ENCODE measurements at regions not wholly inside any gene's neighbourhood (a gene's known extent, or its start where the extent isn't known, plus 50 kb on each side); places are given as distances from the start of the nearest gene placed in this dataset.

GRCh38 chrX:129145840-129146272, 377.4 kb downstream of the SMARCA1 start:
- Histone ChIP-seq H3K4me1 (no peaks in the 10 kb centered on the region), H3K27me3 (peaks cover 0 to 4% (median 0%) of the 10 kb centered on the region in 9 donors), H3K4me3 (no peak overlapping the region), H3K9me3 (no peaks in the 10 kb centered on the region), H3K36me3 (no peaks in the 10 kb centered on the region), H3K27ac (no peak overlapping the region)
- 55 to 87% (median 70%) methylated on average over 5 of the region's 5 CpGs for WGBS, 4 donors
- intact Hi-C loops (cut with DNase I), result no loop called here
- TF ChIP-seq, protein P1, sequence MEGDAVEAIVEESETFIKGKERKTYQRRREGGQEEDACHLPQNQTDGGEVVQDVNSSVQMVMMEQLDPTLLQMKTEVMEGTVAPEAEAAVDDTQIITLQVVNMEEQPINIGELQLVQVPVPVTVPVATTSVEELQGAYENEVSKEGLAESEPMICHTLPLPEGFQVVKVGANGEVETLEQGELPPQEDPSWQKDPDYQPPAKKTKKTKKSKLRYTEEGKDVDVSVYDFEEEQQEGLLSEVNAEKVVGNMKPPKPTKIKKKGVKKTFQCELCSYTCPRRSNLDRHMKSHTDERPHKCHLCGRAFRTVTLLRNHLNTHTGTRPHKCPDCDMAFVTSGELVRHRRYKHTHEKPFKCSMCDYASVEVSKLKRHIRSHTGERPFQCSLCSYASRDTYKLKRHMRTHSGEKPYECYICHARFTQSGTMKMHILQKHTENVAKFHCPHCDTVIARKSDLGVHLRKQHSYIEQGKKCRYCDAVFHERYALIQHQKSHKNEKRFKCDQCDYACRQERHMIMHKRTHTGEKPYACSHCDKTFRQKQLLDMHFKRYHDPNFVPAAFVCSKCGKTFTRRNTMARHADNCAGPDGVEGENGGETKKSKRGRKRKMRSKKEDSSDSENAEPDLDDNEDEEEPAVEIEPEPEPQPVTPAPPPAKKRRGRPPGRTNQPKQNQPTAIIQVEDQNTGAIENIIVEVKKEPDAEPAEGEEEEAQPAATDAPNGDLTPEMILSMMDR (IDR thresholded peaks at IDR 0.05), result no peak
- TF ChIP-seq POLR2A (IDR thresholded peaks at IDR 0.05), result no peak
- ATAC-seq (no peak), DNase-seq (no peak)

- Histone ChIP-seq H3K27me3 (peaks cover 0 to 4% (median 0%) of the 10 kb centered on the region in 9 donors), H3K4me3 (no peak overlapping the region), H3K27ac (no peak overlapping the region), H3K4me1 (no peaks in the 10 kb centered on the region), H3K9me3 (no peaks in the 10 kb centered on the region), H3K36me3 (no peaks in the 10 kb centered on the region)
- intact Hi-C loops (cut with DNase I), result no loop called here
- 37 to 74% (median 60%) methylated on average over 2 of the region's 2 CpGs for WGBS, 4 donors
- DNase-seq, result no peak
- ATAC-seq, result no peak
- no peak for TF ChIP-seq POLR2A (IDR thresholded peaks at IDR 0.05)
- TF ChIP-seq, protein P1 (IDR thresholded peaks at IDR 0.05), result no peak
These were observed 377.9 kb downstream of the SMARCA1 start for GRCh38 chrX:129145385-129145784.

DNA sequence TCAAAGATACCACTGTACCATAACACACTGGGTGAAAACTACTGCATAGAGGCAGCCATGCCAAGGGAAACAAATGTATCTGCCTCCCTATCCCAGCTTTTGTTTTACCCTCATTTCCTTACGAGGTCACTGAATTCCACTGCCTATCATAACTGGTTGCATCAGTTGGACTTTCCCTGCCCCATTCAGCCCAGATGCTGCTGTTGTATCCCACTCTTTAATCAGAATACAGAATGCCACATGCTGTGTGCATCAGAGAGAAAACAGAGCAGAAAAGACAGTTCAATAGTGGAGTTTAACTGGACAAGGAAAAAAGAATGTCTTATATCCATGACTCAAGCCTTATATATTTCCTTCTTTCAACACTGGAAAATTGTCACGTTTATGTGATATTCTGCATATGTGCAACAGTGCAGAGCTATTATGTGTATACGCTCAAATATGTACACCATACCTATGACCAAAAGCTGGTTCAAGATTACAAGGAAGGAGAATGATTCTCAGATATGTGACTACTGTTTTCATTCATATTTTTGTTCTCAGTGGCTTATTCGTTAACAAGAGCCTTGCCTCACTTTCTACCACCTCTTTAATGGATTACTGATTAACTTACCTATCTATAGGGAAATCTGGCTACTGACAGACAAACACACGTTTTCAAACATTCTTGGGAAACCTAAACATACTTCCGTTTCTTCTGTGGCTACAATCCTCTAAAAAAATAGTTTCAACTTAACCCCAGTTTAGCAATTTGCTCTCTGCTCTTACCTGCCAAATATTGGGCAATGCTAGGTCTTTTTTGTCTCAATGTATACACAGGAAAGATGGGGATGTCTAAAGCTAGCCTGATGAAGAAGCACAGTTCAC, 378.9 kb downstream of the SMARCA1 start:
- H3K27ac ChIP-seq, result no peak overlapping the region
- no peak for ATAC-seq
- H3K4me3 ChIP-seq, result no peak overlapping the region
- intact Hi-C loops (cut with DNase I), result no loop called here
- TF ChIP-seq POLR2A (IDR thresholded peaks at IDR 0.05), result no peak
- TF ChIP-seq, protein P1 (IDR thresholded peaks at IDR 0.05), result no peak
- H3K9me3 ChIP-seq, result no peaks in the 10 kb centered on the region
- WGBS, 4 donors, result 46 to 64% (median 52%) methylated on average over 6 of the region's 6 CpGs
- DNase-seq, result no peak
- peaks cover 0 to 4% (median 0%) of the 10 kb centered on the region in 9 donors for H3K27me3 ChIP-seq
- no peaks in the 10 kb centered on the region for H3K36me3 ChIP-seq
- H3K4me1 ChIP-seq, result no peaks in the 10 kb centered on the region

DNA sequence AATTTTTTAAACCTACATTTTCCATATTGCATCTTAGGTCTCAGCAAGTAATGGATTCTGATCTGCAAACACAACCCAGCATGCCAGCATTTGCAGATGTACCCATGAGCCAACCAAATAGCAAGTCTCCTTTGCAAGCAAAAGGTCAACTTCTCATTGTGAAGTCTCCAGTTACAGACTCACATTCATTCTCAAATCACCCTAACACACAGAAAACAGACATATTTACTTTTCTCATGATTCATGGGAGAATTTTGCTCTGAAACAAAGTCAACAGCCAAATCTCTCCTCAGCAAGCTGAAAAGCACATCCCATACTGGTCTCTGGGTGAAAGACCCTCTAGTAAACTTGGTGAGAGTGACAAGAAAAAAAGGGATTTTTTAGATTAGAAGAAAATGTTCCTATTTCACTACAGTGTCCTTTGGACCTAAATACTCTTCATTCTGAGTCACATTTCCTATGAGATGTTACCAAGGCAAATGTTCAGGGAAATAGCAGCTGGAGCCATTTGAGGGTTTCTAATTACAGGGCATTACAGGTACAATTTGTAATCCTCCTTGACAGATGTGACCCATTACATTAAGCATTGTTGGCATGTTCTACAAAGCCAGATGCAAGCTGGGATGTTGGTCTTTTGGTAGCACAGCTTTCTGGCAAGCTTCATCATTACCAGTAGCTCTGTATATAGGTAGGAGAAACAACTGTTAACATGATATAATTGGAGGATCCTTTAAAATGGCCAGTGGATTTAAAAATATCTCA, 383.3 kb downstream of the SMARCA1 start:
- DNase-seq (no peak), ATAC-seq (no peak)
- H3K36me3 ChIP-seq, result no peaks in the 10 kb centered on the region
- TF ChIP-seq, protein P1 (IDR thresholded peaks at IDR 0.05), result no peak
- no peak for TF ChIP-seq POLR2A (IDR thresholded peaks at IDR 0.05)
- intact Hi-C loops (cut with DNase I), result no loop called here
- H3K4me3 ChIP-seq, result no peak overlapping the region
- H3K4me1 ChIP-seq, result no peaks in the 10 kb centered on the region
- H3K9me3 ChIP-seq, result no peaks in the 10 kb centered on the region
- no peak overlapping the region for H3K27ac ChIP-seq
- H3K27me3 ChIP-seq, result no peaks in the 10 kb centered on the region

All from heart left ventricle (tissue), 16 donors.